SU-DHL-6 (cell line): ENCODE measurements at regions not wholly inside any gene's neighbourhood (a gene's known extent, or its start where the extent isn't known, plus 50 kb on each side); places are given as distances from the start of the nearest gene placed in this dataset.
"Not testable (repeated sequence)": the region's sequence is repeated elsewhere in the genome, so short reads cannot be mapped to it uniquely, and the experiment has no call there.

ENCODE experiments used
- H2AFZ ChIP-seq: fragments of 200-600 bp; sonication (generic); 2 replicates; pipeline ENCODE4 v1.6.1; 2014; ENCODE audit warnings: low read depth, mild to moderate bottlenecking, moderate library complexity, mixed read lengths, antibody characterized with exemption, low read length; ENCODE audit not compliant: severe bottlenecking
- H3F3A ChIP-seq: fragments of 200-600 bp; shearing (Covaris generic); 2 replicates; pipeline ENCODE4 v1.6.0; 2016; ENCODE audit warnings: antibody characterized with exemption, mild to moderate bottlenecking; ENCODE audit not compliant: insufficient read depth
- H3K27ac ChIP-seq: fragments of 200-600 bp; sonication (generic); 2 replicates; pipeline ENCODE4 v1.5.1; 2016; ENCODE audit warnings: low read depth, mild to moderate bottlenecking, low read length, moderate library complexity, mixed read lengths
- H3K27me3 ChIP-seq: fragments of 200-600 bp; sonication (generic), shearing (Covaris generic); 2 replicates; pipeline ENCODE4 v1.6.0; 2014; ENCODE audit warnings: mild to moderate bottlenecking, low read length
- H3K36me3 ChIP-seq: fragments of 200-600 bp; sonication (generic); 2 replicates; pipeline ENCODE4 v1.6.1; 2014; ENCODE audit warnings: mild to moderate bottlenecking, low read length, mixed read lengths
- H3K4me2 ChIP-seq: fragments of 300-600, 200-600 bp; shearing (Covaris generic), sonication (generic); 2 replicates; pipeline ENCODE4 v1.6.0; 2014; ENCODE audit warnings: low read length, low read depth, mild to moderate bottlenecking; ENCODE audit not compliant: poor library complexity, severe bottlenecking
- H3K4me3 ChIP-seq: fragments of 200-600 bp; sonication (generic); 2 replicates; pipeline ENCODE4 v1.5.1; 2014; ENCODE audit warnings: antibody characterized with exemption, low read length, mild to moderate bottlenecking, mixed read lengths; ENCODE audit not compliant: insufficient read depth, poor library complexity, severe bottlenecking
- H3K79me2 ChIP-seq: fragments of 200-600 bp; sonication (generic); 2 replicates; pipeline ENCODE4 v1.6.1; 2014; ENCODE audit warnings: mild to moderate bottlenecking, low read length, moderate library complexity; ENCODE audit not compliant: insufficient read depth
- H3K9ac ChIP-seq: fragments of 200-600 bp; sonication (generic); 2 replicates; pipeline ENCODE4 v1.7.0; 2014; ENCODE audit warnings: mild to moderate bottlenecking, low read length
- H3K9me2 ChIP-seq: fragments of 200-600 bp; sonication (generic); replicated peaks from 2 replicates; pipeline ENCODE4 v1.6.1; 2014; ENCODE audit warnings: low read length; ENCODE audit not compliant: insufficient read depth
- H3K9me3 ChIP-seq: fragments of 200-600 bp; sonication (generic); 2 replicates; pipeline ENCODE4 v1.6.1; 2014; ENCODE audit warnings: low read length, mixed read lengths; ENCODE audit not compliant: insufficient read depth
- H4K20me1 ChIP-seq: fragments of 200-600 bp; sonication (generic); 2 replicates; pipeline ENCODE4 v1.6.1; 2014; ENCODE audit warnings: low read depth, mild to moderate bottlenecking, antibody characterized with exemption, low read length, moderate library complexity, mixed read lengths
- CTCF ChIP-seq: fragments of 200-600 bp; sonication (generic); IDR thresholded peaks from one replicate; pipeline ENCODE4 v1.5.1; 2017; ENCODE audit warnings: antibody characterized with exemption, mild to moderate bottlenecking, low read length, moderate library complexity; ENCODE audit not compliant: insufficient read depth, poor library complexity, severe bottlenecking
- EZH2phosphoT487 ChIP-seq: fragments of 200-600 bp; sonication (generic), shearing (Covaris generic); conservative IDR thresholded peaks from 2 replicates; pipeline ENCODE4 v1.6.1; 2018; ENCODE audit warnings: mild to moderate bottlenecking, antibody characterized with exemption, low read length, moderate library complexity, mixed read lengths

GRCh38 chr5:82439750-82440445, 161.7 kb upstream of the RPS23 start:
- H3K9me2 ChIP-seq: no peaks in the 10 kb centered on the region
- H3K4me2 ChIP-seq: no peak overlapping the region
- H2AFZ ChIP-seq: no peak overlapping the region

GRCh38 chr5:82437565-82437964, 159.4 kb upstream of the RPS23 start:
- not testable (repeated sequence) for H3K9me3 ChIP-seq, H3K4me2 ChIP-seq, H3K9me2 ChIP-seq, H2AFZ ChIP-seq, H3K4me3 ChIP-seq, H3K79me2 ChIP-seq, H3K36me3 ChIP-seq, H4K20me1 ChIP-seq, H3F3A ChIP-seq, H3K9ac ChIP-seq, H3K27me3 ChIP-seq, H3K27ac ChIP-seq

More at GRCh38 chr5:82439750-82440445, 161.7 kb upstream of the RPS23 start:
- Histone ChIP-seq H3F3A (no peaks in the 10 kb centered on the region), H3K79me2 (no peaks in the 10 kb centered on the region), H3K9ac (no peak overlapping the region), H3K27ac (no peak overlapping the region), H3K27me3 (no peaks in the 10 kb centered on the region), H4K20me1 (no peaks in the 10 kb centered on the region), H3K36me3 (no peaks in the 10 kb centered on the region), H3K4me3 (no peak overlapping the region), H3K9me3 (no peaks in the 10 kb centered on the region)
- TF ChIP-seq CTCF (no peak), EZH2phosphoT487 (no peak)

GRCh38 chr5:82436291-82436690, 158.1 kb upstream of the RPS23 start:
- Histone ChIP-seq H3K27me3 (no peaks in the 10 kb centered on the region), H3K36me3 (no peaks in the 10 kb centered on the region), H2AFZ (no peak overlapping the region), H4K20me1 (no peaks in the 10 kb centered on the region), H3F3A (no peaks in the 10 kb centered on the region), H3K4me3 (no peak overlapping the region), H3K4me2 (no peak overlapping the region), H3K9me3 (no peaks in the 10 kb centered on the region), H3K9me2 (no peaks in the 10 kb centered on the region), H3K27ac (no peak overlapping the region), H3K9ac (no peak overlapping the region), H3K79me2 (no peaks in the 10 kb centered on the region)
- TF ChIP-seq CTCF (no peak), EZH2phosphoT487 (no peak)

- H3K9me3 ChIP-seq, H4K20me1 ChIP-seq, H3K4me2 ChIP-seq, H2AFZ ChIP-seq, H3K79me2 ChIP-seq, H3K27ac ChIP-seq, H3K9me2 ChIP-seq, H3K9ac ChIP-seq, H3F3A ChIP-seq, H3K4me3 ChIP-seq, H3K36me3 ChIP-seq, H3K27me3 ChIP-seq: not testable (repeated sequence)
Observed at GRCh38 chr5:82434696-82435660, 156.8 kb upstream of the RPS23 start.
